WTC11 (cell line): ENCODE measurements at regions not wholly inside any gene's neighbourhood (a gene's known extent, or its start where the extent isn't known, plus 50 kb on each side); places are given as distances from the start of the nearest gene placed in this dataset.
"Not testable (repeated sequence)": the region's sequence is repeated elsewhere in the genome, so short reads cannot be mapped to it uniquely, and the experiment has no call there.

Experiments
- GRHL2 ChIP-seq: fragments of 250-450 bp; sonication (Bioruptor Pico); IDR thresholded peaks from 2 replicates; pipeline ENCODE4 v1.8.0; 2022; ENCODE audit warnings: mild to moderate bottlenecking, moderate library complexity; ENCODE audit not compliant: insufficient replicate concordance, severe bottlenecking
- TF ChIP-seq, protein P1 (sequence below): sonication (generic); formaldehyde crosslinking; IDR thresholded peaks from 2 replicates; pipeline ENCODE4 v1.8.1; 2023; ENCODE audit warnings: mild to moderate bottlenecking, missing genetic modification reagents, borderline replicate concordance
- TF ChIP-seq, protein P2 (sequence below): fragments of 200-600 bp; IDR thresholded peaks from 2 replicates; pipeline ENCODE4 v1.8.0; 2022; ENCODE audit warnings: antibody characterized with exemption
- TF ChIP-seq, protein P3 (sequence below): sonication (generic); formaldehyde crosslinking; IDR thresholded peaks from 2 replicates; pipeline ENCODE4 v1.8.1; 2022; ENCODE audit warnings: missing genetic modification reagents, borderline replicate concordance
- TF ChIP-seq, protein P4 (sequence below): sonication (generic); formaldehyde crosslinking; IDR thresholded peaks from 2 replicates; pipeline ENCODE4 v1.8.0; 2022; ENCODE audit warnings: mild to moderate bottlenecking, missing genetic modification reagents

DNA sequence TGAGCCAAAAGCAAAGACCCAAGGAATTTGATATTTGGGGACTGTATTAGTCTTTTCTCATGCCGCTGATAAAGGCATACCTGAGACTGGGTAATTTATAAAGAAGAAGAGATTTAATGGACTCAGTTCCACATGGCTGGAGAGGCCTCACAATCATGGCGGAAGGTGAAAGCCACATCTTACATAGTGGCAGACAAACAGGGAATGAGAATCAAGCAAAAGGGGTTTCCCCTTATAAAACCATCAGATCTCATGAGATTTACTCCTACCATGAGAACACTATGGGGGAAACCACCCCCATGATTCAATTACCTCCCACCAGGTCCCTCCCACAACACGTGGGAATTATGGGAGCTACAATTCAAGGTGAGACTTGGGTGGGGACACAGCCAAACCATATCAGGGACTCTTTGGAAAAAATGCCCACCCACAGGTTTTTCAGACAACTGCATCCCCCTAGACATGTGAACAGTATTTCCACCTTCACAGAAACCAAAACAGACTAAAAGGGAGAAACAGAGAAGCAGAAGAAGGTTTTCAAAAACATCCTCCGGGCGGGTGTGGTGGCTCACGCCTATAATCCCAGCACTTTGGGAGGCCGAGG is 482.1 kb upstream of the PROK2 start:
- TF ChIP-seq, protein P1, sequence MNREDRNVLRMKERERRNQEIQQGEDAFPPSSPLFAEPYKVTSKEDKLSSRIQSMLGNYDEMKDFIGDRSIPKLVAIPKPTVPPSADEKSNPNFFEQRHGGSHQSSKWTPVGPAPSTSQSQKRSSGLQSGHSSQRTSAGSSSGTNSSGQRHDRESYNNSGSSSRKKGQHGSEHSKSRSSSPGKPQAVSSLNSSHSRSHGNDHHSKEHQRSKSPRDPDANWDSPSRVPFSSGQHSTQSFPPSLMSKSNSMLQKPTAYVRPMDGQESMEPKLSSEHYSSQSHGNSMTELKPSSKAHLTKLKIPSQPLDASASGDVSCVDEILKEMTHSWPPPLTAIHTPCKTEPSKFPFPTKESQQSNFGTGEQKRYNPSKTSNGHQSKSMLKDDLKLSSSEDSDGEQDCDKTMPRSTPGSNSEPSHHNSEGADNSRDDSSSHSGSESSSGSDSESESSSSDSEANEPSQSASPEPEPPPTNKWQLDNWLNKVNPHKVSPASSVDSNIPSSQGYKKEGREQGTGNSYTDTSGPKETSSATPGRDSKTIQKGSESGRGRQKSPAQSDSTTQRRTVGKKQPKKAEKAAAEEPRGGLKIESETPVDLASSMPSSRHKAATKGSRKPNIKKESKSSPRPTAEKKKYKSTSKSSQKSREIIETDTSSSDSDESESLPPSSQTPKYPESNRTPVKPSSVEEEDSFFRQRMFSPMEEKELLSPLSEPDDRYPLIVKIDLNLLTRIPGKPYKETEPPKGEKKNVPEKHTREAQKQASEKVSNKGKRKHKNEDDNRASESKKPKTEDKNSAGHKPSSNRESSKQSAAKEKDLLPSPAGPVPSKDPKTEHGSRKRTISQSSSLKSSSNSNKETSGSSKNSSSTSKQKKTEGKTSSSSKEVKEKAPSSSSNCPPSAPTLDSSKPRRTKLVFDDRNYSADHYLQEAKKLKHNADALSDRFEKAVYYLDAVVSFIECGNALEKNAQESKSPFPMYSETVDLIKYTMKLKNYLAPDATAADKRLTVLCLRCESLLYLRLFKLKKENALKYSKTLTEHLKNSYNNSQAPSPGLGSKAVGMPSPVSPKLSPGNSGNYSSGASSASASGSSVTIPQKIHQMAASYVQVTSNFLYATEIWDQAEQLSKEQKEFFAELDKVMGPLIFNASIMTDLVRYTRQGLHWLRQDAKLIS = not testable (repeated sequence)
- TF ChIP-seq, protein P2, sequence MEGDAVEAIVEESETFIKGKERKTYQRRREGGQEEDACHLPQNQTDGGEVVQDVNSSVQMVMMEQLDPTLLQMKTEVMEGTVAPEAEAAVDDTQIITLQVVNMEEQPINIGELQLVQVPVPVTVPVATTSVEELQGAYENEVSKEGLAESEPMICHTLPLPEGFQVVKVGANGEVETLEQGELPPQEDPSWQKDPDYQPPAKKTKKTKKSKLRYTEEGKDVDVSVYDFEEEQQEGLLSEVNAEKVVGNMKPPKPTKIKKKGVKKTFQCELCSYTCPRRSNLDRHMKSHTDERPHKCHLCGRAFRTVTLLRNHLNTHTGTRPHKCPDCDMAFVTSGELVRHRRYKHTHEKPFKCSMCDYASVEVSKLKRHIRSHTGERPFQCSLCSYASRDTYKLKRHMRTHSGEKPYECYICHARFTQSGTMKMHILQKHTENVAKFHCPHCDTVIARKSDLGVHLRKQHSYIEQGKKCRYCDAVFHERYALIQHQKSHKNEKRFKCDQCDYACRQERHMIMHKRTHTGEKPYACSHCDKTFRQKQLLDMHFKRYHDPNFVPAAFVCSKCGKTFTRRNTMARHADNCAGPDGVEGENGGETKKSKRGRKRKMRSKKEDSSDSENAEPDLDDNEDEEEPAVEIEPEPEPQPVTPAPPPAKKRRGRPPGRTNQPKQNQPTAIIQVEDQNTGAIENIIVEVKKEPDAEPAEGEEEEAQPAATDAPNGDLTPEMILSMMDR = not testable (repeated sequence)
- TF ChIP-seq, protein P3, sequence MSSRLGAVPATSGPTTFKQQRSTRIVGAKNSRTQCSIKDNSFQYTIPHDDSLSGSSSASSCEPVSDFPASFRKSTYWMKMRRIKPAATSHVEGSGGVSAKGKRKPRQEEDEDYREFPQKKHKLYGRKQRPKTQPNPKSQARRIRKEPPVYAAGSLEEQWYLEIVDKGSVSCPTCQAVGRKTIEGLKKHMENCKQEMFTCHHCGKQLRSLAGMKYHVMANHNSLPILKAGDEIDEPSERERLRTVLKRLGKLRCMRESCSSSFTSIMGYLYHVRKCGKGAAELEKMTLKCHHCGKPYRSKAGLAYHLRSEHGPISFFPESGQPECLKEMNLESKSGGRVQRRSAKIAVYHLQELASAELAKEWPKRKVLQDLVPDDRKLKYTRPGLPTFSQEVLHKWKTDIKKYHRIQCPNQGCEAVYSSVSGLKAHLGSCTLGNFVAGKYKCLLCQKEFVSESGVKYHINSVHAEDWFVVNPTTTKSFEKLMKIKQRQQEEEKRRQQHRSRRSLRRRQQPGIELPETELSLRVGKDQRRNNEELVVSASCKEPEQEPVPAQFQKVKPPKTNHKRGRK = not testable (repeated sequence)
- TF ChIP-seq, protein P4, sequence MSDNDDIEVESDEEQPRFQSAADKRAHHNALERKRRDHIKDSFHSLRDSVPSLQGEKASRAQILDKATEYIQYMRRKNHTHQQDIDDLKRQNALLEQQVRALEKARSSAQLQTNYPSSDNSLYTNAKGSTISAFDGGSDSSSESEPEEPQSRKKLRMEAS = not testable (repeated sequence)
- TF ChIP-seq GRHL2 (CRISPR knock-in tag) = not testable (repeated sequence)
